Dendritic cell treated with granulocyte-macrophage colony-stimulating factor and Interleukin-4, amounts not matched to agents 40 ng/mL and 50 ng/mL, for 4 days (primary cell): ENCODE measurements at regions not wholly inside any gene's neighbourhood (a gene's known extent, or its start where the extent isn't known, plus 50 kb on each side); places are given as distances from the start of the nearest gene placed in this dataset.

Experiments used
- H3K27ac Mint-ChIP-seq: one replicate; pipeline ENCODE4 v1.8.0; 2022; ENCODE audit warnings: mild to moderate bottlenecking, mixed read lengths
- H3K27me3 Mint-ChIP-seq: one replicate; pipeline ENCODE4 v1.8.0; 2022; ENCODE audit warnings: mild to moderate bottlenecking, mixed read lengths
- H3K36me3 Mint-ChIP-seq: one replicate; pipeline ENCODE4 v1.8.0; 2022; ENCODE audit warnings: low read depth, mixed read lengths
- H3K4me1 Mint-ChIP-seq: one replicate; pipeline ENCODE4 v1.8.0; 2022; ENCODE audit warnings: low read depth, mixed read lengths
- H3K4me3 Mint-ChIP-seq: one replicate; pipeline ENCODE4 v1.8.0; 2022; ENCODE audit warnings: mild to moderate bottlenecking, moderate library complexity, mixed read lengths
- H3K9me3 Mint-ChIP-seq: one replicate; pipeline ENCODE4 v1.8.0; 2022; ENCODE audit warnings: mixed read lengths
- intact Hi-C: fragments of 100-400 bp; cut with micrococcal nuclease; formaldehyde crosslinking; loops from one replicate; pipeline ENCODE4 v1.15.0; 2022

DNA sequence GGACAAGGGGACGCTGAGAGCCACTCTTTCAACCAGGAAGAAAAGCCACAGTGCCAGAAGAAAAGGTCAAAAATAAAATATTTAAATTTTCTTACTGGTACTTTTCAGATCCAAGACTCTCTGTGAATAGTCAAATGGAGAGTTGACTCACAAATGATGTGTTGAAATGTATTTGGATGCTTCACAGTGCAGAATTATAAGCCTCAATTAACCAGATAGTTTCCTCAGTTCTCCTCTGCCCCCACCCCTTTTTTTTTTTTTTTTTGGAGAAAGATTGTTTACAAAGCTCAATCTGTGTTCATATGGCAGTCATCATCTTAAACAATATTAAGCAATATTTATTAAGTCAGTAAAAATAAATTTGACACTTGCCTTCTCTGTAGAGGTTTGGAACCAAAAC, 470.8 kb downstream of the FGF9 start:
- Mint-ChIP-seq H3K36me3 (no peaks in the 10 kb centered on the region), H3K27ac (no peak overlapping the region), H3K4me1 (no peaks in the 10 kb centered on the region), H3K4me3 (no peak overlapping the region), H3K27me3 (peaks cover 7% of the 10 kb centered on the region), H3K9me3 (no peaks in the 10 kb centered on the region)
- intact Hi-C loops, result no loop called here

DNA sequence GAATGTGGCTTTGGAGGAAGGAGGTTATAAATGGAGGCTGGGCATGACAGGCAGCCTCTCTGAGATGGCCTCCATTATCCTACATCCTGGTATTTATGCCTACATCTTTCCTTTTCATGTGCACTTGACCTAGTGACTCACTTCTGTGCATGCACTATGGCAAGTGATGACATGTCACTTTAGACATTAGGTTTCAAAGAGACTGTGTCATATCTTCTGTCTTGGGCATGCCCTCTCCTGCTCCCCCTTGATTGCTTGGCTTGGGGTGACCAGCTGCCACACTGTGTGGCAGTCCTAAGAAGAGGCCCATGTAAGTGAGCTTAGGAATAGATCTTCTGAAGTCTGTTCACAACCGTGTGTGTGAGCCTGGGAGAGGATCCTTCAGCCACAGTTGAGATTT, 472.8 kb downstream of the FGF9 start:
- H3K9me3 Mint-ChIP-seq, result peaks cover 14% of the 10 kb centered on the region
- intact Hi-C loops, result no loop called here

GRCh38 chr13:22144806-22145205, 473.9 kb downstream of the FGF9 start:
- Mint-ChIP-seq H3K36me3 (no peaks in the 10 kb centered on the region), H3K4me1 (no peaks in the 10 kb centered on the region), H3K4me3 (no peak overlapping the region), H3K27ac (no peak overlapping the region), H3K27me3 (peaks cover 11% of the 10 kb centered on the region), H3K9me3 (peaks cover 20% of the 10 kb centered on the region)
- intact Hi-C loops, result no loop called here

More for the DNA sequence above, 472.8 kb downstream of the FGF9 start:
- H3K27ac Mint-ChIP-seq, result no peak overlapping the region
- H3K27me3 Mint-ChIP-seq, result peaks cover 11% of the 10 kb centered on the region
- no peaks in the 10 kb centered on the region for H3K4me1 Mint-ChIP-seq
- H3K4me3 Mint-ChIP-seq, result no peak overlapping the region
- no peaks in the 10 kb centered on the region for H3K36me3 Mint-ChIP-seq

GRCh38 chr13:22148187-22148586, 477.3 kb downstream of the FGF9 start:
- Mint-ChIP-seq H3K4me3 (no peak overlapping the region), H3K27ac (no peak overlapping the region), H3K9me3 (peaks cover 20% of the 10 kb centered on the region), H3K36me3 (no peaks in the 10 kb centered on the region), H3K27me3 (peaks cover 8% of the 10 kb centered on the region), H3K4me1 (no peaks in the 10 kb centered on the region)
- intact Hi-C loops, result no loop called here

- no peaks in the 10 kb centered on the region for H3K36me3 Mint-ChIP-seq
- intact Hi-C loops, result no loop called here
- H3K27me3 Mint-ChIP-seq, result peaks cover 4% of the 10 kb centered on the region
- no peak overlapping the region for H3K27ac Mint-ChIP-seq
- H3K4me1 Mint-ChIP-seq, result no peaks in the 10 kb centered on the region
- no peak overlapping the region for H3K4me3 Mint-ChIP-seq
- H3K9me3 Mint-ChIP-seq, result peaks cover 13% of the 10 kb centered on the region
Measured at GRCh38 chr13:22152751-22153150, 481.9 kb downstream of the FGF9 start.

DNA sequence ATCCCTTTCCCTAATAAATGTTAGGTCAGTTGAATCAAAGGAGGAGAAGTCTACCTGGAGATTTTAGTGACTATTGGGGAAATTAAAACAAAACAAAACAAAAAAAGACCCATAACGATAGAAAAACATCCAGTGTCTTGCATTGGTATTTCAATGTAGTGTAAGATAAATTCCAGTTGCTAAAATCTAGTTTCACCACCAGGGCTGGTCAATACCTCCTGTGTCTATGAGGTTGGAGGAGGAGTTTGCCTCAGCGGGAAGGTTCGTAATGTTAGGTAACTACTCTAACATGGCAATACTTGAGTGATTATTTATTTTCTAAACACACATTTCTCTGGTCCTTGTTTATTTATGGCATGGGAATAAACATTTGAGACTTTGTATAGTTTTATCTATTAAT, 483.2 kb downstream of the FGF9 start:
- Mint-ChIP-seq H3K9me3 (peaks cover 2% of the 10 kb centered on the region), H3K4me3 (no peak overlapping the region), H3K27ac (no peak overlapping the region), H3K27me3 (peaks cover 4% of the 10 kb centered on the region), H3K36me3 (no peaks in the 10 kb centered on the region), H3K4me1 (no peaks in the 10 kb centered on the region)
- intact Hi-C loops, result no loop called here

- H3K36me3 Mint-ChIP-seq, result no peaks in the 10 kb centered on the region
- intact Hi-C loops, result loop anchor here (5.0 kb wide), 1 partner anchor 35 kb away; no protein-coding TSS in a partner anchor
- peaks cover 20% of the 10 kb centered on the region for H3K4me1 Mint-ChIP-seq
- no peak overlapping the region for H3K27ac Mint-ChIP-seq
- H3K27me3 Mint-ChIP-seq, result peaks cover 3% of the 10 kb centered on the region
- H3K9me3 Mint-ChIP-seq, result no peaks in the 10 kb centered on the region
- H3K4me3 Mint-ChIP-seq, result no peak overlapping the region
Measured at GRCh38 chr13:22161871-22162270, 491.0 kb downstream of the FGF9 start.

DNA sequence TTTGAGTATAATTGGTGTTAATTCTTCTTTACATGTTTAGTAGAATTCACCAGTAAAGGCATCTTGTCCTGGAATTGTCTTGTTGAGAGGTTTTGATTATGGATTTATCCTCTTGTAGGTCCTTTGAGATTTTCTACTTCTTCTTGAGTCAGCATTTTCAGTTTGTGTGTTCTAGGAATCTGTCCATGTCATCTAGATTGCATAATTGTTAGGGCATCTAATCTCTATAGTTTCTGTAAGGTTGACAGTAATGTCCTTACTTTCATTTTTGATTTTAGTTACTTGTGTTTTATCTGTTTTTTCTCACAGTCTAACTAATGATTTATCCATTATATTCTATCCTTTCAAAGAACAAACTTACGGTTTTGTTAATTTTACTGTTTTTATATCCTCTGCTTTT, 492.0 kb downstream of the FGF9 start:
- H3K27ac Mint-ChIP-seq, result peak overlapping the region; percentile 57
- intact Hi-C loops, result loop anchor here (5.0 kb wide), 1 partner anchor 36 kb away; no protein-coding TSS in a partner anchor

DNA sequence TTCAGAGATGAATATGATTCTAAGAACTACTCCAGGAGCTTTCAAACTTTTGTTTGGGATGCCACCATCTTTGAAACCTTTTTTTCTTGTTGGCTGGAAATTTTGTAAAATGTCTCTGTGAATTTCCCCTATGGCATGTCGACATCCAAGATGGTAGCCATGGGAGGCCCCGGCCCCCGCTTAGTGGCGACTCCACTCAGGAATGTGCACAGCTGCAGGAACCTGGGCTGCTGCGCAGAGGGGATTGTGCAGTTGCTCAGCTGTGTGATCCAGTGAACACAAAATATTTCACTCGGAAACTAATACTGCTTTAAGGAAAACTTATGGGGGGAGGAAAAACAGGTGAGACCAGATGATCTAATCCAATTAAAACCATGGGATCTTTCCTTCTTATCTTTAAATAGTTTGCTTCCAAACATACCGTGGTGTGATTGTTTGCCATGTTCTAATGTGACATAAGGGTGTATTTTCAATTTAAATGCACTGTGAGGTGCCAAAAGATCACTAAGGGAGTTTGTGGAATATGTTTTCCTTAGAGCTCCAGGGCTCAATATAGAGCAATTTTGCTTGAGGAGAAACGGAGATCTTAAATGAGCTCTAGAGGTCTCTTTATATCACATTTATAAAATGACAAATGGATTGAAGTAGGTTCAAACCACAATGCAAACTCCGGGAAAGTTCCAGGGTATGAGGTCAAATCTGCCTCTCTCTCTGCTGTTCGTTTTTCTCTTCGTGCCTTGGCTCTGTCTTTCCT, 497.7 kb downstream of the FGF9 start:
- Mint-ChIP-seq H3K4me1 (no peaks in the 10 kb centered on the region), H3K27me3 (peaks cover 9% of the 10 kb centered on the region), H3K4me3 (no peak overlapping the region), H3K36me3 (no peaks in the 10 kb centered on the region), H3K9me3 (no peaks in the 10 kb centered on the region), H3K27ac (no peak overlapping the region)
- intact Hi-C loops, result no loop called here

More for the DNA sequence above, 492.0 kb downstream of the FGF9 start:
- Mint-ChIP-seq H3K4me1 (peaks cover 20% of the 10 kb centered on the region), H3K27me3 (peaks cover 3% of the 10 kb centered on the region), H3K9me3 (no peaks in the 10 kb centered on the region), H3K36me3 (no peaks in the 10 kb centered on the region), H3K4me3 (peak overlapping the region; percentile 36)

GRCh38 chr13:22169473-22169872, 498.6 kb downstream of the FGF9 start:
- H3K4me3 Mint-ChIP-seq, result no peak overlapping the region
- H3K27me3 Mint-ChIP-seq, result peaks cover 9% of the 10 kb centered on the region
- intact Hi-C loops, result no loop called here
- H3K9me3 Mint-ChIP-seq, result no peaks in the 10 kb centered on the region
- no peaks in the 10 kb centered on the region for H3K36me3 Mint-ChIP-seq
- H3K27ac Mint-ChIP-seq, result no peak overlapping the region
- H3K4me1 Mint-ChIP-seq, result no peaks in the 10 kb centered on the region

GRCh38 chr13:22173610-22174009, 502.7 kb downstream of the FGF9 start:
- intact Hi-C loops, result no loop called here

GRCh38 chr13:22175241-22175640, 504.4 kb downstream of the FGF9 start:
- Mint-ChIP-seq H3K4me1 (no peaks in the 10 kb centered on the region), H3K27me3 (peaks cover 11% of the 10 kb centered on the region), H3K36me3 (no peaks in the 10 kb centered on the region), H3K9me3 (peaks cover 10% of the 10 kb centered on the region), H3K27ac (no peak overlapping the region), H3K4me3 (no peak overlapping the region)
- intact Hi-C loops, result no loop called here

More at GRCh38 chr13:22173610-22174009, 502.7 kb downstream of the FGF9 start:
- no peaks in the 10 kb centered on the region for H3K36me3 Mint-ChIP-seq
- H3K4me1 Mint-ChIP-seq, result no peaks in the 10 kb centered on the region
- no peak overlapping the region for H3K27ac Mint-ChIP-seq
- no peak overlapping the region for H3K4me3 Mint-ChIP-seq
- peaks cover 11% of the 10 kb centered on the region for H3K27me3 Mint-ChIP-seq
- peaks cover 10% of the 10 kb centered on the region for H3K9me3 Mint-ChIP-seq

- no peak overlapping the region for H3K27ac Mint-ChIP-seq
- intact Hi-C loops, result no loop called here
- H3K4me3 Mint-ChIP-seq, result no peak overlapping the region
- H3K9me3 Mint-ChIP-seq, result peaks cover 10% of the 10 kb centered on the region
- H3K27me3 Mint-ChIP-seq, result peaks cover 8% of the 10 kb centered on the region
- no peaks in the 10 kb centered on the region for H3K36me3 Mint-ChIP-seq
- H3K4me1 Mint-ChIP-seq, result no peaks in the 10 kb centered on the region
Measured at GRCh38 chr13:22175815-22176214, 504.9 kb downstream of the FGF9 start.

DNA sequence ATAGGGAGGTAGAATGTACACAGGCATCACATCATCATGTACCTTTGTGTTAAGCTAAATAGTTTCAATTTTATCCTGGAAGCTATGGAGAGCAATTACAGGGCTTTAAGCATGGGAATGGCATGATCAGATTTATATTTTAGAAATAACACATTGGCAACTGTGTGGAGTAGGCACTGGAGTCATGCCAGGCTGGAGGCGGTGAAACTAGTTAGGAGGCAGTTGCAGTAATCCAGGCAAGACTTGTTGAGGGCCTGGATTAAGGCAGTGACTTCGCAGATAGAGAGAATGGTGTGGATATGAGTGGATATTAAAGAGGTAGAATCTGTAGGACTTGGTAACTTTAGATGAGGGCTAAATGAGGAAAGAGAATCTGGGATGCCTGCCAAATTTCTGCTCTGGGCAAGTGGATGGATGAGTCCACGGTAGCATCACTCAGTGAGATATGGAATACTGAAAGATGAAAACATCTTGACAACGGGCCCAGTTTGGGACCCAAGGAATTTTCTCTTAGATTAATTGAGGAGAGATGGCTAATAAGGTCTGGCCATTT, 506.2 kb downstream of the FGF9 start:
- peaks cover 4% of the 10 kb centered on the region for H3K27me3 Mint-ChIP-seq
- no peak overlapping the region for H3K4me3 Mint-ChIP-seq
- H3K9me3 Mint-ChIP-seq, result peaks cover 10% of the 10 kb centered on the region
- intact Hi-C loops, result no loop called here
- no peaks in the 10 kb centered on the region for H3K36me3 Mint-ChIP-seq
- no peaks in the 10 kb centered on the region for H3K4me1 Mint-ChIP-seq
- no peak overlapping the region for H3K27ac Mint-ChIP-seq
